ENCODE measurements at regions not wholly inside any gene's neighbourhood (a gene's known extent, or its start where the extent isn't known, plus 50 kb on each side); places are given as distances from the start of the nearest gene placed in this dataset.

GRCh38 chr7:13359656-13360055 is 629.8 kb downstream of the ETV1 start:
- TF ChIP-seq CTCF (IDR thresholded peaks at IDR 0.05) (no peak), POLR2A (IDR thresholded peaks at IDR 0.05) (no peak)
